IMR-90 (cell line): ENCODE measurements at regions not wholly inside any gene's neighbourhood (a gene's known extent, or its start where the extent isn't known, plus 50 kb on each side); places are given as distances from the start of the nearest gene placed in this dataset.

ENCODE experiments used
- CTCF ChIP-seq: conservative IDR thresholded peaks from 2 replicates; pipeline ENCODE4 v1.5.1; 2012; ENCODE audit warnings: mild to moderate bottlenecking, low read depth, low read length, improper control_type of control experiment
- POLR2A ChIP-seq: IDR thresholded peaks from 2 replicates; pipeline ENCODE4 v1.6.1; 2012; ENCODE audit warnings: mild to moderate bottlenecking, low read depth, low read length
- RAD21 ChIP-seq: IDR thresholded peaks from 2 replicates; pipeline ENCODE4 v1.6.1; 2012; ENCODE audit warnings: low read length, improper control_type of control experiment
- RCOR1 ChIP-seq: IDR thresholded peaks from 2 replicates; pipeline ENCODE4 v1.6.1; 2012; ENCODE audit warnings: mild to moderate bottlenecking, low read length, improper control_type of control experiment; ENCODE audit not compliant: insufficient replicate concordance
- RFX5 ChIP-seq: IDR thresholded peaks from 2 replicates; pipeline ENCODE4 v1.8.0; 2012; ENCODE audit warnings: low read depth, mild to moderate bottlenecking, low read length, moderate library complexity
- SMC3 ChIP-seq: fragments of 150-350 bp; IDR thresholded peaks from 2 replicates; pipeline ENCODE4 v1.6.1; 2016; ENCODE audit warnings: low read depth, mild to moderate bottlenecking, antibody characterized with exemption, low read length, moderate library complexity

- TF ChIP-seq CTCF (no peak), SMC3 (no peak), POLR2A (no peak), RCOR1 (no peak), RAD21 (no peak), RFX5 (no peak)
Measured at GRCh38 chr12:92434607-92435025, 268.2 kb upstream of the PLEKHG7 start.
